BLaER1 (cell line): ENCODE measurements at regions not wholly inside any gene's neighbourhood (a gene's known extent, or its start where the extent isn't known, plus 50 kb on each side); places are given as distances from the start of the nearest gene placed in this dataset.
"Not testable (repeated sequence)": the region's sequence is repeated elsewhere in the genome, so short reads cannot be mapped to it uniquely, and the experiment has no call there.

Source experiments
- H3K27ac ChIP-seq: shearing (Covaris generic); formaldehyde crosslinking; 2 replicates; pipeline ENCODE4 v1.8.1; 2022
- H3K27me3 ChIP-seq: shearing (Covaris generic); formaldehyde crosslinking; 2 replicates; pipeline ENCODE4 v1.8.1; 2022
- H3K36me3 ChIP-seq: shearing (Covaris generic); formaldehyde crosslinking; 2 replicates; pipeline ENCODE4 v1.8.1; 2022
- H3K4me1 ChIP-seq: shearing (Covaris generic); formaldehyde crosslinking; 2 replicates; pipeline ENCODE4 v1.8.1; 2022
- H3K4me2 ChIP-seq: shearing (Covaris generic); formaldehyde crosslinking; 2 replicates; pipeline ENCODE4 v1.8.1; 2022
- H3K4me3 ChIP-seq: shearing (Covaris generic); formaldehyde crosslinking; 2 replicates; pipeline ENCODE4 v1.8.1; 2022
- H3K9ac ChIP-seq: shearing (Covaris generic); formaldehyde crosslinking; 2 replicates; pipeline ENCODE4 v1.8.1; 2022
- H3K9me3 ChIP-seq: shearing (Covaris generic); formaldehyde crosslinking; 2 replicates; pipeline ENCODE4 v1.8.1; 2022
- H4K20me1 ChIP-seq: shearing (Covaris generic); formaldehyde crosslinking; 2 replicates; pipeline ENCODE4 v1.8.1; 2022
- Cebpa-rat ChIP-seq: shearing (Covaris generic); IDR thresholded peaks from 2 replicates; pipeline ENCODE4 v1.8.1; 2022

GRCh38 chrX:35456891-35457290 lies 341.3 kb upstream of the MAGEB16 start:
- H3K9me3 ChIP-seq = no peaks in the 10 kb centered on the region

DNA sequence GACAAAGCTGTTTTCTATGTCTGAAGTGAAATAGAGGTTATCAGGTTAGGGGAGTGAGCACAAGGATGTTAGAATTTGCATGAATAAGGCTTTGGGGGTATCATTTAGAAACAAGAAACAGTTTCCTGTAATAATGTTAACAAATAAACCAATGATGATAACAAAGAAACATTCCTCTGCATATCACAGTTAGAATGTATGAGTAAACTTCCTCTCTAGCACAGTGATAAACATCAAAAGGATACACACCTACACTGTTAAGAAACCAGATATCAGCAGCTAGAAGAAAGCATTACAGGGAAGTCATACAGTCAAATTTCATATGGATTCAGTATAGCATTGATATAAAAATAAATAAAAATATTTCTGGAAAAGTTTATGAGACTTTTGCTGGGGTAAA lies 340.0 kb upstream of the MAGEB16 start:
- H4K20me1 ChIP-seq = no peaks in the 10 kb centered on the region
- no peak for TF ChIP-seq Cebpa-rat
- H3K4me2 ChIP-seq = no peak overlapping the region
- no peak overlapping the region for H3K27ac ChIP-seq
- no peaks in the 10 kb centered on the region for H3K4me1 ChIP-seq
- H3K4me3 ChIP-seq = no peak overlapping the region
- H3K27me3 ChIP-seq = peaks cover 76% of the 10 kb centered on the region
- H3K9ac ChIP-seq = no peak overlapping the region
- H3K36me3 ChIP-seq = no peaks in the 10 kb centered on the region
- H3K9me3 ChIP-seq = no peaks in the 10 kb centered on the region

More at GRCh38 chrX:35456891-35457290, 341.3 kb upstream of the MAGEB16 start:
- no peaks in the 10 kb centered on the region for H3K36me3 ChIP-seq
- no peaks in the 10 kb centered on the region for H3K4me1 ChIP-seq
- no peak for TF ChIP-seq Cebpa-rat
- no peak overlapping the region for H3K4me2 ChIP-seq
- H3K9ac ChIP-seq = no peak overlapping the region
- no peak overlapping the region for H3K4me3 ChIP-seq
- H3K27ac ChIP-seq = no peak overlapping the region
- H3K27me3 ChIP-seq = peaks cover 67% of the 10 kb centered on the region
- H4K20me1 ChIP-seq = no peaks in the 10 kb centered on the region

DNA sequence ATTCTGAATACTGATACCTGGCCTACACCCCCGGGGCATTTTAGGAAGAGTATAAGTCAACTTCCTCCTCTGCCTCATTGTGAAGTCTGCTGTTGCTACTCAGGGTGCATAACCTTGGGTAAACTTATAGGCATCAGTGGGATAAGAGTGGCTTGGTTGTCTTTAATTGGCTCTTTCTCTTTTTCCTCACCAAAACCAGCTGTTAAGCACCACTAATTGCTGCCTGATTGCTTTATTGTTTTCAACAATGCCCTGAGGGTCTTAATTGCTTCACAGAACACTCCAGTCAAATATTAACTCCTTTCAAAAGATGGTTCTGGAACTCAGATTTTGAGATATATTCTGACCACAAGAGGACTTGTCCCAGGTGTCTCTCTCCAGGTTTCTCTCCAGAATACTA lies 337.0 kb upstream of the MAGEB16 start:
- H3K4me2 ChIP-seq = no peak overlapping the region
- TF ChIP-seq Cebpa-rat = no peak
- H3K4me1 ChIP-seq = no peaks in the 10 kb centered on the region
- no peaks in the 10 kb centered on the region for H4K20me1 ChIP-seq
- no peak overlapping the region for H3K27ac ChIP-seq
- peaks cover 70% of the 10 kb centered on the region for H3K27me3 ChIP-seq
- no peak overlapping the region for H3K9ac ChIP-seq
- no peaks in the 10 kb centered on the region for H3K36me3 ChIP-seq
- no peaks in the 10 kb centered on the region for H3K9me3 ChIP-seq
- H3K4me3 ChIP-seq = no peak overlapping the region

- Histone ChIP-seq H3K9me3 (peaks cover 19% of the 10 kb centered on the region), H3K27me3 (peaks cover 72% of the 10 kb centered on the region)
- H3K9ac ChIP-seq, H3K4me2 ChIP-seq, H3K27ac ChIP-seq, H4K20me1 ChIP-seq, H3K36me3 ChIP-seq, H3K4me3 ChIP-seq, H3K4me1 ChIP-seq: not testable (repeated sequence)
These were observed 301.5 kb upstream of the MAGEB16 start for GRCh38 chrX:35496671-35497070.

GRCh38 chrX:35497453-35497852 lies 300.7 kb upstream of the MAGEB16 start:
- H3K9ac ChIP-seq, H3K27ac ChIP-seq: not testable (repeated sequence)

GRCh38 chrX:35499071-35499862 lies 298.9 kb upstream of the MAGEB16 start:
- Histone ChIP-seq H3K9me3 (peaks cover 19% of the 10 kb centered on the region), H3K27me3 (peaks cover 67% of the 10 kb centered on the region), H3K4me1 (no peaks in the 10 kb centered on the region), H3K36me3 (no peaks in the 10 kb centered on the region), H3K27ac (no peak overlapping the region), H4K20me1 (no peaks in the 10 kb centered on the region), H3K4me3 (no peak overlapping the region), H3K4me2 (no peak overlapping the region), H3K9ac (no peak overlapping the region)
- TF ChIP-seq Cebpa-rat = no peak

More at GRCh38 chrX:35497453-35497852, 300.7 kb upstream of the MAGEB16 start:
- not testable (repeated sequence) for H3K4me2 ChIP-seq, H3K4me1 ChIP-seq, H3K4me3 ChIP-seq, H4K20me1 ChIP-seq, H3K36me3 ChIP-seq
- H3K27me3 ChIP-seq = peaks cover 71% of the 10 kb centered on the region
- peaks cover 19% of the 10 kb centered on the region for H3K9me3 ChIP-seq

DNA sequence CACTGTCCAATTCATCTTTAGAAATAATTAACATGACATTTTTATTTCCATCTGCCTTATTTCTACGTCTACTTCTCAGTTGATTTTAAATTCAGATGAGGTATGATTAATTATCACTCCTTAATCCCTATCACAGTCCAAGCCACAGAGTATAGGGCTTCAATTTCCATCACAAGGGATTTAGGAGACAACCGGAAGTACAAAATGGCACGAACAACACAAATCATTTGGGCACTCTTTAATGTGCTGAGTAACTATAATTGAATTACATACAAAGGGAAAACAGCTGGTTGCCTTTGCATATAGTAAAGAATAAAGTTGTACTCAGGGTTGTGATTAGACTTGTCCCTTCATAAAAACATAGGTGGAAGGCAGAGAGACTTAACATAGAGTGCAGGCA lies 290.4 kb upstream of the MAGEB16 start:
- H3K4me1 ChIP-seq = no peaks in the 10 kb centered on the region
- H3K36me3 ChIP-seq = no peaks in the 10 kb centered on the region
- TF ChIP-seq Cebpa-rat = no peak
- H3K27me3 ChIP-seq = peaks cover 80% of the 10 kb centered on the region
- no peaks in the 10 kb centered on the region for H3K9me3 ChIP-seq
- no peak overlapping the region for H3K4me2 ChIP-seq
- H3K4me3 ChIP-seq = no peak overlapping the region
- H3K27ac ChIP-seq = no peak overlapping the region
- H3K9ac ChIP-seq = no peak overlapping the region
- H4K20me1 ChIP-seq = peaks cover 5% of the 10 kb centered on the region; the same call in 1 of the 2 replicates

DNA sequence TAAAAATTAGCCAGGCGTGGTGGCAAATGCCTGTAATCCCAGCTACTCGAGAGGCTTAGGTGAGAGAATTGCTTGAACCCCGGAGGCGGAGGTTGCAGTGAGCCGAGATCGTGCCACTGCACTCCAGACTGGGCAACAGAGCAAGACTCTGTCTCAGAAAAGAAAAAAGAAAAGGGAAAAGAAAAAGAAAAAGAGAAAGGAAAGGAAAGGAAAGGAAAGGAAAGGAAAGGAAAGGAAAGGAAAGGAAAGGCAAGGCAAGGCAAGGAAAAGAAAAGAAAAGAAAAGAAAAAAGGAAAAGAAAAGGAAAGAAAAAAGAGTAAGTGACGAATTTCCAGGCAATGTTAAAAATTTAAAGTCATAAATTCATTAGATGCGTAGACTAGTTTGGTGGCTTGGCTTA lies 250.1 kb upstream of the MAGEB16 start:
- not testable (repeated sequence) for H3K4me2 ChIP-seq, H3K36me3 ChIP-seq, H3K4me3 ChIP-seq, H3K27ac ChIP-seq, H3K9me3 ChIP-seq, H4K20me1 ChIP-seq, H3K9ac ChIP-seq, H3K4me1 ChIP-seq
- H3K27me3 ChIP-seq = peaks cover 79% of the 10 kb centered on the region

DNA sequence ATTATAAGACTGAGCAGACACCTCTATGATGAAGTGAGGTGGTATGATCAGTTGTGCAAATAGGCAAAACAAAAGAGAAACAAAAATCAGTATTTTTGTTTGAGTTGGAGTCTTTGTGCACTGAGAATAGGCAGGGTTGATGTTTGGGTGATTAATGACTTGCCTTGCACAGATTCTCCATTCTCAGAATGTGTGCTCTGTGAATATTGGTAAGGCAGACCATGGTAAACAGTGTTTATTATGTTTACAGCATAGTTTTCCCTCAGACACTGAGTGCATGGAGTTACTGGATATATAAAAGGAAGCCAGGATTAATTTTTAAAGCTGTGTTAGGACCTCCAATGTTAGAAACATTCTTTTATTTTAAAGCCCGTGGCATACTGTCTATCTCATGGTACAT lies 240.2 kb upstream of the MAGEB16 start:
- Histone ChIP-seq H4K20me1 (peaks cover 4% of the 10 kb centered on the region; the same call in 1 of the 2 replicates), H3K4me1 (no peaks in the 10 kb centered on the region), H3K4me3 (no peak overlapping the region), H3K36me3 (no peaks in the 10 kb centered on the region), H3K9me3 (no peaks in the 10 kb centered on the region), H3K4me2 (no peak overlapping the region), H3K27me3 (peaks cover 98% of the 10 kb centered on the region), H3K9ac (no peak overlapping the region), H3K27ac (no peak overlapping the region)
- TF ChIP-seq Cebpa-rat = no peak

GRCh38 chrX:35561985-35562384 lies 236.2 kb upstream of the MAGEB16 start:
- H3K27ac ChIP-seq = no peak overlapping the region
- H3K36me3 ChIP-seq = no peaks in the 10 kb centered on the region
- no peaks in the 10 kb centered on the region for H3K4me1 ChIP-seq
- no peak for TF ChIP-seq Cebpa-rat
- no peak overlapping the region for H3K4me3 ChIP-seq
- no peaks in the 10 kb centered on the region for H3K9me3 ChIP-seq
- peaks cover 86% of the 10 kb centered on the region for H3K27me3 ChIP-seq
- H3K9ac ChIP-seq = no peak overlapping the region
- H3K4me2 ChIP-seq = no peak overlapping the region
- peaks cover 4% of the 10 kb centered on the region; the same call in 1 of the 2 replicates for H4K20me1 ChIP-seq

- H3K27me3 ChIP-seq = peaks cover 86% of the 10 kb centered on the region
- H3K9me3 ChIP-seq = no peaks in the 10 kb centered on the region
- no peak overlapping the region for H3K4me2 ChIP-seq
- H3K4me3 ChIP-seq = no peak overlapping the region
- no peaks in the 10 kb centered on the region for H4K20me1 ChIP-seq
- H3K27ac ChIP-seq = no peak overlapping the region
- no peaks in the 10 kb centered on the region for H3K4me1 ChIP-seq
- no peaks in the 10 kb centered on the region for H3K36me3 ChIP-seq
- no peak overlapping the region for H3K9ac ChIP-seq
- TF ChIP-seq Cebpa-rat = no peak
These were observed 235.7 kb upstream of the MAGEB16 start for GRCh38 chrX:35562395-35562794.
